ENCODE measurements at regions not wholly inside any gene's neighbourhood (a gene's known extent, or its start where the extent isn't known, plus 50 kb on each side); places are given as distances from the start of the nearest gene placed in this dataset.

- H3K9me3 ChIP-seq (replicated peaks in 1 of 3): no peaks in the 10 kb centered on the region
- peaks cover 5% of the 10 kb centered on the region for H3K27me3 ChIP-seq
- intact Hi-C loops (cut with DNase I): no loop called here
- H3K27ac ChIP-seq: no peak overlapping the region
- no peaks in the 10 kb centered on the region for H3K36me3 ChIP-seq (replicated peaks in 1 of 2)
- TF ChIP-seq POLR2A (IDR thresholded peaks at IDR 0.05) (no peak), CTCF (IDR thresholded peaks at IDR 0.05) (no peak)
- H3K4me3 ChIP-seq: no peak overlapping the region
- no peak for DNase-seq
- 89 to 94% (median 91%) methylated on average over 8 to 9 of the region's 9 CpGs for WGBS, 4 donors
- no peaks in the 10 kb centered on the region for H3K4me1 ChIP-seq (replicated peaks in 1 of 2)
These were observed 165.8 kb downstream of the RPIA start for GRCh38 chr2:88857274-88857741.

GRCh38 chr2:88857951-88858411 lies 166.5 kb downstream of the RPIA start:
- no peak for DNase-seq
- Histone ChIP-seq H3K4me1 (replicated peaks in 1 of 2) (no peaks in the 10 kb centered on the region), H3K9me3 (replicated peaks in 1 of 3) (no peaks in the 10 kb centered on the region), H3K4me3 (no peak overlapping the region), H3K27me3 (peaks cover 5% of the 10 kb centered on the region), H3K27ac (no peak overlapping the region), H3K36me3 (replicated peaks in 1 of 2) (no peaks in the 10 kb centered on the region)
- WGBS, 4 donors: 72 to 78% (median 77%) methylated on average over 6 to 7 of the region's 7 CpGs
- intact Hi-C loops (cut with DNase I): no loop called here
- TF ChIP-seq CTCF (IDR thresholded peaks at IDR 0.05) (no peak), POLR2A (IDR thresholded peaks at IDR 0.05) (no peak)

DNA sequence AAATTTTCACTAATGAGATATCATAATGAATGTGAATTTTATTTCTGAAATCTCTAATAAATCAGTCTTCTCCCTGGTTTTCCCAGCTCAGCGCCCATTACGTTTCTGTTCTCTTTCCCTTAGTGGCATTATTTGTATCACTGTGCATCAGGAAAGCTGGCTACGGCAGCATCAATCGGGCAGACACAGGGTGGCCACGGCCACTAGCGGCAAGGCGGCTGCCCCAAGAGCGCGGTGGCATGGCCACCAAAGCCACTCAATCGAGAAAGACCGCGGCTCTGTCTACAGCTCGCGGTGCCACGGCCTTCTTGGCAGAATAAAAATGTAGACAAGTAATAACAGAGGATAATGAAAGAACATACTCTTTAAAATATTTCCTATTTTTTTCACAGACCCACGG lies 168.0 kb downstream of the RPIA start:
- WGBS, 4 donors: 90 to 97% (median 92%) methylated on average over 16 of the region's 16 CpGs
- no peaks in the 10 kb centered on the region for H3K36me3 ChIP-seq (replicated peaks in 1 of 2)
- no peak overlapping the region for H3K27ac ChIP-seq
- intact Hi-C loops (cut with DNase I): no loop called here
- no peaks in the 10 kb centered on the region for H3K4me1 ChIP-seq (replicated peaks in 1 of 2)
- H3K9me3 ChIP-seq (replicated peaks in 1 of 3): no peaks in the 10 kb centered on the region
- H3K27me3 ChIP-seq: peaks cover 5% of the 10 kb centered on the region
- no peak for TF ChIP-seq CTCF (IDR thresholded peaks at IDR 0.05)
- no peak for TF ChIP-seq POLR2A (IDR thresholded peaks at IDR 0.05)
- no peak for DNase-seq
- H3K4me3 ChIP-seq: no peak overlapping the region

DNA sequence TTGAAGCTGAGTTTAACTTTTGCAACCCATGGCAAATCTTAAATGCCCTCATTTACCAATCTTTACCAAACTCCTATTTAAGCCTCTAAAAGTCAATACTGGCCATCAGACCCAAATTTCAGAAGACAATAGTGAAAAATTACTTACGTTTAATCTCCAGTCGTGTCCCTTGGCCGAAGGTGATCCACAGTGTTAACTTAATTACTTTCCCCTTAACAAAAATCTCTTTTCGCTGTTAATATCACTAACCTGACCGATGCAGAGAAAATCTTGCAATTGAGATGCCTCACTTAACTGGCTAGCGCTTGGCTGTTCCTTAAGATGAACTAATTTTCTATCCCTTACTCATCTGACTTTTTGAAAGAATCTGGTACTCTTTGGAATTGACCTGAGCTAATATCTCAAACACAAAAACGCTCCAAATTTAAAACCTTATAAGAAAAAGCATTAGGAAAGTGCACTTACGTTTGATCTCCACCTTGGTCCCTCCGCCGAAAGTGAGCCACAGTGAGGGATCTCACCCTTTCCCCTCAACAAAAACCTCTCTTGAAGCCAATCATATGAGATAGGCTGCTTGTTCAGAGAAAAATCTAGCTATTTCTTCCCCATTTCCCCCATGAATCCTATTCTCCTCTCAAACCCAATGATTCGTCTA lies 169.1 kb downstream of the RPIA start:
- H3K9me3 ChIP-seq (replicated peaks in 1 of 3): no peaks in the 10 kb centered on the region
- intact Hi-C loops (cut with DNase I): no loop called here
- 82 to 87% (median 82%) methylated on average over 11 of the region's 11 CpGs for WGBS, 4 donors

More for the DNA sequence above, 169.1 kb downstream of the RPIA start:
- Histone ChIP-seq H3K27me3 (peaks cover 5% of the 10 kb centered on the region), H3K4me1 (replicated peaks in 1 of 2) (no peaks in the 10 kb centered on the region), H3K27ac (no peak overlapping the region), H3K36me3 (replicated peaks in 1 of 2) (no peaks in the 10 kb centered on the region), H3K4me3 (no peak overlapping the region)
- TF ChIP-seq CTCF (IDR thresholded peaks at IDR 0.05) (no peak), POLR2A (IDR thresholded peaks at IDR 0.05) (no peak)
- DNase-seq: no peak
